NCI-H2196 (cell line): ENCODE measurements at regions not wholly inside any gene's neighbourhood (a gene's known extent, or its start where the extent isn't known, plus 50 kb on each side); places are given as distances from the start of the nearest gene placed in this dataset.

Experiments used
- DNase-seq: peaks from one replicate; lab custom pipeline; 2025; ENCODE audit not compliant: unreplicated experiment; lab: John Stamatoyannopoulos, UW

DNA sequence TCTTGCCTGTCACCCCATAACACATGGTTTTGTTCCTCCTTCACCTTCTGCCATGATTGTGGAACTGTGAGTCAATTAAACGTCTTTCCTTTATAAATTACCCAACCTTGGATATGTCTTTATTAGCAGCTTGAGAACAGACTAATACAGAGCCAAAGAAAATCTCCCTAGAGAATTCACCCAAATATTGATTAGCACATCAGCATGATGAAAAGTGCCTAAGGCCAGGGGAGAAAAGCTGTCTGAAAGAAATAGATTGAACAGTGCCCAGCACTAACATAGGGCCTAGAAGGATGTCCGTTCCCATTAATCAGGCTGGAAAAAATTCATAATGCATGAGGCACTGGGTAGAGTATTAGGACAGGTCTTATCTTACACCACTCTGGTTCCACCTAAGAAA is 111.9 kb upstream of the CALN1 start:
- DNase-seq, result no peak

DNA sequence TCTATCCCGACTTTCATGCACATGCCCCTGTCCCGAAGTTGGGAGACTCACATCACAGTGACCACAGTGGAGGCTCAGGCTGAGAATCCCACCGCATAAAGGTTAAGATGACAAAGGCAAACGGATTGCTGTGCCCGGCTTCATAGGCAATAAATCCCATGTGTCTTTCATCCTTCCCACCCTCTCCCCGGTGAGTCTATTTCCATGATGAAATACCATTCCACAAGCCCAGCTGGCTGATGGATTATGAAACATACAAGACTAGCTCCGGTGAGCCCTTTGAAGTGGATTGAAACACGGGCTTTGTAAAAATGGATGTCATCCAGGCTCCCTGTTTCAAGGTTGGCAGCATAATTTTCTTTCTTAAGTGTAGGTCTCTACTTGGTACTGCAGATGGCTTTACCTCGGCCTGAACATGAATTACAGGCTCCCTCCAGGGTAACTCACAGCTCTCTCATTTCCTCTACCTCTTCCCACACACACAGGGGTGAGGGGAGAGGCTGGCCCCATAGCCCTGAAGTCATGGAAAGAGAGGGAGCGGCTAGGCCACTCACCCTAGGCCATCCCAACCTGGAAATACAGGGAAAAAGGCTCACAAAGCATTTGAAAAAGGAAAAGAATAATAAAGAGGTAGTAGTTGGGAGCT is 92.0 kb upstream of the CALN1 start:
- no peak for DNase-seq

DNA sequence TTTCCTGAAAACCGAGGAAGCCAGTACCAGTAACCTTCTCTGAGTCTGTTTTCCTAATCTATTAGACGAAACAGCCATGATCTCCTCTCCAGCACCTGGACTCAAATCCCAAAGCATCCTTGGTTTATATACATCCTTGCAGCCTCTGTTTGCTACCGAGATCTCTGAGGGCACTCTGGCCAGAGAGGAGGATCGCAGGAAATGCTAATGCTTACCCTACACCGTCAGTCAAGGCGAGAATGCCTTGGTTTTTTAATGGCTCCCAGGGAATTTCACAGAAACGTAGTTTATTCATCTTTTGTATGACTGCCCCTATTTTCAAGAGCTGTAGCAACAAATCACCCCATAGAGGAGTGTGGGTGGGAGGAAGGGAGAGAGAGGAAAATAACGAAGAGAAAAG is 91.5 kb upstream of the CALN1 start:
- no peak for DNase-seq

DNA sequence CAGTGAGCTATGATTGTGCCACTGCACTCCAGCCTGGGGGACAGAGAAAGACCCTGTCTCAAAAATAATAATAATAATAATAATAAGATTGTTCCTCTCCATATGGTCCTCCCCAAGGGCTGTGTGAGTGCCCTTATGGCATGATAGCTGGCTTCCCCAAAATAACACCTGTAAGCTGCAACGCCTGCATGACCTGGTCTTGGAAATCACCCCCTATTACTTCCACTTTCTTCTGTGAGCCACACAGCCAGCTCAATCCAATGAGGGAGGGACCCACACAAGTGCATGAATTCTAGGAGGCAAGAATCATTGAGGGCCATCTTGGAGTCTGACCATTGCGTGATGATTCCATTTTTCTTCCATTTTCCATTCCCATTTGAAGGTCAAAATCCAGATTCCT is 82.7 kb upstream of the CALN1 start:
- DNase-seq, result no peak

DNA sequence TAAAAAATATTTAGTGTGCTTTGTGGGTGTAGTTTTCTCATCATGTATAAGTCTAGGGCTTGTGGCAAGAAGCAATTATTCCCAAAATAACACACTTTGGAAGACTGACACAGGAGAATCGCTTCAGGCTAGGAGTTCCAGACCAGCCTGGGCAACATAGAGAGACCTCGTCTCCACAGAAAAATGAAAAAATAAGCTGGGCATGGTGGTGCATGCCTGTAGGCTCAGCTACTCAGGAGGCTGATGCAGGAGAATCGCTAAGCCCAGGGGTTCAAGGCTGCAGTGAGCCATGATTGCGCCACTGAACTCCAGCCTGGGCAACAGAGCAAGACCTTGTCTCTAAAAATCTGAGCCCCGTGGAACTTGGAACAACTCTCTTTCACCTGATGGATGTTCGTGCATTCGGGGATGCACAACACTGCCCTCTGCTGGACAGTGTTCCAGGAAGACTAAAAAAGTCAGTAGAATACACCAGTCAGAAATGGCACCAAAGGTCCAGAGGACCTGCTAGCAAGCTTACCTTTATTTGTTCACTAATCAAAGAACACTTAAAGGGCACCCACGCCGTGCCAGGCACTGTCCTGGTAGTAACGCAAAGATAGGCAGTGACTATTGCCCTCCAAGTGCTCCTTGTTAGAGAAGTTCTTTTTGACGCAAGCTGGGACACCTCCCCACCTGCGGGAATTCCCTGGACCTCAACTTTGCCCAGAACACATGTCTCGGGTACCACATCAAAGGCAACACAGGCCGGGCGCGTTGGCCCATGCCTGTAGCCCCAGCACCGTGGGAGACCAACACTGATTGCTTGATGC is 81.9 kb upstream of the CALN1 start:
- peak; percentile 53 for DNase-seq

DNA sequence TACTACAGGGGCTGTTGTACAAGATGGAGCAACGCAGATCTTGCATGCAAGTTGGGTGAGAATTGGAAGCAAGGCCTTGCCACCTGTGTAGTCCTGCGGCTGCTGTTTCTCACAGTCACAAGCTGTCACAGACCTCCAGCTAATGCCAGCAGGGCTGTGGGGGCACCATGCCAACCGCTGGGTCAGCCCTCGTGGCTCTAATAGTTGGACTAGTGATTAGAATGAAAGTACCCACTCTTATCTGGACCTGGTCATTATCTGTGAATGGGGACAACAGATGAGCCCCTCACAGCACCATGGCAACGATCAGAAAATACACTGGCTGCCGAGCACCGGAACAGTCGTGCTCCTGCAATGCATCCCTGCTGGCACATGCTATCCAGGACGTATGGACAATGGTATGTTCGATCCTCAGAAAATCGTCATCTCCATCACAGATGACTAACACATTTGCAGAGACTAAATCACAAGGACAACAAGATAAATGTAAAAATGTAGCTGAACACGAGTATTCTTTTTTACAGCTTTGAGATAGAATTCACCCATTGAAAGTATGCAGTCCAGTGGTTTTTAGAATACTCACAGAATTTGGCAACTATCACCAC is 80.4 kb upstream of the CALN1 start:
- DNase-seq, result no peak

DNA sequence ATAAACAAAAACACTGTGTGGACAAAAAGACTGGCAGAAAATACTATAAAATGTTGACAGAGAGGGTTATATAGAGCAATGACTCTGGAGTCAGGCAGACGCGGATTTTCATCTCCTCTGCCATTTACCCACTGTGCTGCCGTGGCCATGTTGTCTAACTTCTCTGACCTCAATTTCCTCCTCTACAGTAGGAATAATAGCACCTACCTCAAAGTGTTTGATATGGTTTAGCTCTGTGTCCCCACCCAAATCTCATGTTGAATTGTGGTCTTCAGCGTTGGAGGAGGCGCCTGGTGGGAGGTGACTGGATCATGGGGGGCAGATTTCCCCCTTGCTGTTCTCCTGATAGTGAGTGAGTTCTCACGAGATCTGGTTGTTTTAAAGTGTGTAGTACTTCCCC is 78.2 kb upstream of the CALN1 start:
- DNase-seq, result no peak

DNA sequence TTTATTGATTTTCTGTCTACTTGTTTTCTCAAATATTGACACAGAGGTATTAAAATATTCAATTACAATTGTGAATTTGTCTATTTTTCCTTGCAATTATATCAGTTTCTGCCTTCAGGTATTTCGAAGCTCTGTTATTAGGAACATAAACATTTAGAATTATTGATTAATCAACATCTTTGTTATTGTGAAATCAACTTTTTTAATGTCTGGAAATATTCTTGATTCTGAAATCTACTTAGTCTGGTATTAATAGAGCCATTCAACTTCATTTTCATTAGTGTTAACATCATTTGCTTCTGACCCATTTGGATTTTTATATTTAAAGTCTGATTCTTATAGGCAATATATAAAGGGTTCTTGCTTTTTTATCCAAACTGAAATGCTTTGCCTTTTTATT is 69.8 kb upstream of the CALN1 start:
- DNase-seq, result no peak

DNA sequence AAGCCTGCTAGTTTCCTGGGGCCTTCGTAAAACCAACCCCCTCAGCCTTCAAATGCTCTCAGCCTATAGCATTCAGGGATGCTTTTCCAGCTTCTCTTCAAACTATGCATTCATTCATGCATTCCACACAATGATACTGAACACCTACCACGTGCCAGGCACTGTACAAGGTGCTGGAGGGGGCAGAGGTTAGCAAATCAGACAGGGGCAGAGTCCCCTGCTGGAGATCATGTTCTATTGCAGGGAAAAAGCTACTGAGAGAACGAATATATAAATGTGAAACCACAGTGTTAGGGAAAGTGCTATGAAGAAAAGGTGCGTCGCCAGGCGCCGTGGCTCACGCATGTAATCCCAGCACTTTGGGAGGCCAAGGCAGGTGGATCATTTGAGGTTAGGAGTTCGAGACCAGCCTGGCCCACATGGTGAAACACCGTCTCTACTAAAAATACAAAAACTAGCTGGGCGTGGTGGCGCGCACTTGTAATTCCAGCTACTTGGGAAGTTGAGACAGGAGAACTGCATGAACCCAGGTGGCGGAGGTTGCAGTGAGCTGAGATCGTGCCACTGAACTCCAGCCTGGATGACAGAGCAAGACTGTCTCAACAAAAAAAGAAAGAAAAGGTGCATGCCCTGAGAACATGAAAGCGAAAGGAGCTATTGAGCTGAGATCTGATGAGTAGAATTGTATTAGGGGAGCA is 64.6 kb upstream of the CALN1 start:
- no peak for DNase-seq

DNA sequence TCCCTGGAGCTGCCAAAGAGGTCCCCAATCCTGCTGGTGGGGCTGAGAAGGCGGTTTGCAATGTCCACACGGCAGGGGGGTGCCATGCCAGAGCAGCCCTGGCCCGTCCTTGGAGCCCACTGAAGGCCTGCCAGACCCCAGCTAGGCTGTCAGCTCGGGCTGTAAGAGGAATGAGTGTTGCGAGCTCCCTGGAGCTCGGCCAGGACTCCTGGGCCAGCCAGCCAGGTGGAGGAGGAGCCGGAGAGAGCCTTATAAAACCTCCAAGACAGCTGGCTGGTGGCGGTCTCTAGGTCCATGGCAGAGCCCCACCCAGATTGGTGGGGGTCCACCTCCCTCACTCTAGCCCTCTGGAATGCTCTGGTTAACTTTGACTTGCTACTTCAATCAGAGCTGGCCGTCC is 55.1 kb upstream of the CALN1 start:
- no peak for DNase-seq

DNA sequence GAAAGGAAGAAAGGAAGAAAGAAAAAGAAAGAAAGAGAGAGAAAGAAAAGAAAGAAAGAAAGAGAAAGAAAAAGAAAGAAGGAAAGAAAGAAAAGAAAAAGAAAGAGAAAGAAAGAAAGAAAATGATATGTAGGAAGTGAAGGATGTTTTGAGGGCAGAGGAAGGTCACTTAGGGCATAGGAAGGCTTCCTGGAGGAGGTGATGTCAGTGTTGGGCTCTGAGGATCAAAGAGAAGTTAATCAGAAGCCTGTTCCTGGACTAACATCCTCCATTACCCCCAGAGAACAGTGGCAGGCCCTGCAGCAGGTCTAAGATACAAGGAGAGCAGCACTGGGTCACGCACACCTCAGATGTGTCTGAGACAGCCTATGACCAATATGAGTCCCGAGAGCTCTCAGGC is 54.7 kb upstream of the CALN1 start:
- no peak for DNase-seq

DNA sequence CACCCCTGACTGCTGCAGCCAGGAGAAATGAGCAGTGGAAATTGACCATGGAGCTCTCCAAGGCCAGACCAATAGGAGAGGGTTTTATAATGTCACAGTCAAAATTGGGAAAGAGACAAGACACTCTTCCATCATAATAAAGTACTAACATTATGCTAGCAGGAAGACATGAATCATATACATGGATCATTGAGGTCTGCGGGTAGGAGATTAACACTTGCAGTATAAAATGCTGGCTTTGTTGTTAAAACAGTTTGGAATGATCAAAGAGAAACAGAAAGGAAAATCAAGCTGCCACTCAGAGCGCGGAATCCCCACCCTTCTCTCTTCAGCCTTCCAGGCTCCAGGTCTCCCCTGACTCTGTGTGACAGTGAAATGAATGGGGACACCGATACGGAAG is 53.4 kb upstream of the CALN1 start:
- no peak for DNase-seq

DNA sequence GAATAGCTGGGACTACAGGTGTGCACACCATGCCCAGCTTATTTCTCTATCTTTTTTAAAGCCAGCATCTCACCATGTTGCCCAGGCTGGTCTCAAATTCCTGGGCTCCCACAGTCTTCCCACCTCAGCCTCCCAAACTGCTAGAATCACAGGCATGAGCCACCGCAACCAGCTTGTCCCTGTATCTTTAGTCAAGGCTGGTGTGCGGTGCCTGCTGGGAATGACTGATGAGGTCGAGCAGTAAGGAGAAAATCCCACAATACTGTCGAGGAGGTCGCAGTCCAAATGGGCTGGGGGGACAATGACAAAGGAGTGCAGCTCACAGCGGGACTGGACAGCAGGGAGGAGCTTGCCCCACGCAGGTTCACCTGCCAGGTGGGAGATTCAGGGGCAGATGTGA is 50.2 kb upstream of the CALN1 start:
- no peak for DNase-seq
